Prostate gland (tissue), 2 donors: ENCODE measurements at regions not wholly inside any gene's neighbourhood (a gene's known extent, or its start where the extent isn't known, plus 50 kb on each side); places are given as distances from the start of the nearest gene placed in this dataset.

Source experiments
- DNase-seq: peaks from one replicate; pipeline ENCODE4 v3.0.0-alpha.2; 2019; ENCODE audit warnings: low spot score
- H3K27ac ChIP-seq, 2 donors: fragments of 200-600 bp; sonication (generic); 2 replicates each; pipeline ENCODE4 v1.5.1; 2017 to 2019
- H3K27me3 ChIP-seq: fragments of 200-600 bp; sonication (generic); replicated peaks from 2 replicates; pipeline ENCODE4 v1.5.1; 2019; ENCODE audit not compliant: insufficient read depth
- H3K36me3 ChIP-seq, 2 donors: fragments of 200-600 bp; sonication (generic); 1 replicate in 1 of 2; 2 replicates in 1 of 2; pipeline versions ENCODE4 v1.5.1 to v1.8.1; 2017 to 2019
- H3K4me1 ChIP-seq: fragments of 200-600 bp; sonication (generic); replicated peaks from 2 replicates; pipeline ENCODE4 v1.5.1; 2019
- H3K4me3 ChIP-seq, 2 donors: fragments of 200-600 bp; sonication (generic); 2 replicates each; pipeline ENCODE4 v1.5.1; 2017 to 2019
- H3K9me3 ChIP-seq: fragments of 200-600 bp; sonication (generic); 2 replicates; pipeline ENCODE4 v1.5.1; 2017
- POLR2A ChIP-seq: fragments of 450-650 bp; IDR thresholded peaks from one replicate; pipeline ENCODE4 v1.6.1; 2016; ENCODE audit warnings: antibody characterized with exemption, mild to moderate bottlenecking
- POLR2AphosphoS5 ChIP-seq: sonication (generic); formaldehyde crosslinking; IDR thresholded peaks from one replicate; pipeline ENCODE4 v1.6.1; 2017; ENCODE audit warnings: antibody characterized with exemption
- WGBS: methylation state at CpG from one replicate; pipeline ENCODE4 v1.1.5; 2018; 5-methylcytosine and 5-hydroxymethylcytosine counted together
- intact Hi-C: fragments of 100-400 bp; cut with DNase I; formaldehyde crosslinking; loops from one replicate; pipeline ENCODE4 v1.14.2; 2022
- TF ChIP-seq, protein P1 (sequence below), 4 experiments: fragments of 200-600 bp in 2 of 4; fragments of 450-650 bp in 2 of 4; sonication (generic) in 2 of 4; IDR thresholded peaks; 1 replicate in 3 of 4; 2 replicates in 1 of 4; pipeline ENCODE4 v1.5.1; 2016 to 2019; ENCODE audit warnings: antibody characterized with exemption in 4 of 4, mild to moderate bottlenecking in 2 of 4, moderate library complexity in 2 of 4

DNA sequence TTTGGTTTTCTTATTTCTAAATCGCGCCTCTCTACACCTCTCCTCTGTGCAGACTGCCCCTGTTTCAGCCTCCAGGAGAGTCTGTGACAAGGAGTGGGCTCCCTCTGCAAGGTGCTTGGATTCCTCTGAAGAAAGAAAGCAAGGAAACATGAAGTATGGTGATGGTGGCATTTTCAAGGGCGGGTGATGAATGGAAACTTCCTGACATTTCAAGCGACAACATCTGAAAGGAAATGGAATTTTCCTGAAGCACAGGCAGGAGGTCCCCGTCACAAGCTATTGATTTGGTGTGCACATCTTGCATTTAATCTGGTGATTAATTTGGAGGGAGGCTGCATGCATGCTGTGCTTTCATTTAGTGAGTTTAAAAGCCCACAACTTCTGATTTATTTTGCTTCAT lies 164.6 kb upstream of the FGGY start:
- intact Hi-C loops, result no loop called here
- no peaks in the 10 kb centered on the region for H3K27me3 ChIP-seq
- no peak for DNase-seq
- H3K36me3 ChIP-seq, result no peaks in the 10 kb centered on the region
- H3K9me3 ChIP-seq, result no peaks in the 10 kb centered on the region
- H3K4me1 ChIP-seq, result peaks cover 3% of the 10 kb centered on the region
- no peak overlapping the region for H3K4me3 ChIP-seq
- no peak overlapping the region for H3K27ac ChIP-seq
- 61% methylated on average over 5 of the region's 5 CpGs for WGBS
- TF ChIP-seq POLR2A, result no peak
- no peak for TF ChIP-seq POLR2AphosphoS5
- TF ChIP-seq, protein P1, sequence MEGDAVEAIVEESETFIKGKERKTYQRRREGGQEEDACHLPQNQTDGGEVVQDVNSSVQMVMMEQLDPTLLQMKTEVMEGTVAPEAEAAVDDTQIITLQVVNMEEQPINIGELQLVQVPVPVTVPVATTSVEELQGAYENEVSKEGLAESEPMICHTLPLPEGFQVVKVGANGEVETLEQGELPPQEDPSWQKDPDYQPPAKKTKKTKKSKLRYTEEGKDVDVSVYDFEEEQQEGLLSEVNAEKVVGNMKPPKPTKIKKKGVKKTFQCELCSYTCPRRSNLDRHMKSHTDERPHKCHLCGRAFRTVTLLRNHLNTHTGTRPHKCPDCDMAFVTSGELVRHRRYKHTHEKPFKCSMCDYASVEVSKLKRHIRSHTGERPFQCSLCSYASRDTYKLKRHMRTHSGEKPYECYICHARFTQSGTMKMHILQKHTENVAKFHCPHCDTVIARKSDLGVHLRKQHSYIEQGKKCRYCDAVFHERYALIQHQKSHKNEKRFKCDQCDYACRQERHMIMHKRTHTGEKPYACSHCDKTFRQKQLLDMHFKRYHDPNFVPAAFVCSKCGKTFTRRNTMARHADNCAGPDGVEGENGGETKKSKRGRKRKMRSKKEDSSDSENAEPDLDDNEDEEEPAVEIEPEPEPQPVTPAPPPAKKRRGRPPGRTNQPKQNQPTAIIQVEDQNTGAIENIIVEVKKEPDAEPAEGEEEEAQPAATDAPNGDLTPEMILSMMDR (IDR thresholded peaks at IDR 0.05), result no peak

DNA sequence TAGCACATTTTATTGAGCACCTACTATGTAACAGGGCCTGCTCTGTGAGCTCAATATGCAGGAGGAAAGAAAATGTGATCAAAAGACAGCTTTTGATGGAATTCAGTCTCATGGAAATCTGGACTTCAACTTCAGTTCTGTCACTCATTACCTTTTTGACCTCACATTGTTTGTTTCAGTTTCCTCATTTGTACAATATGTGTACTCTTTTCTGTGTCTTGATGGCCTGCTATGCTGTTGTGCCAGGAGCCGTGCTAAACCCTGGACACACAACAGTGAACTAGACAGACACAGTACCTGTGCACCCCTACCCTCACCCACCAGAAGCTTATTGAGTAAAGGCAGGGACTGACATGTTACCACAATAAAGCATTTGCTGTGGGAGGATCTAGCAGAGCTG lies 162.9 kb upstream of the FGGY start:
- intact Hi-C loops, result no loop called here
- TF ChIP-seq POLR2A (no peak), POLR2AphosphoS5 (no peak)
- TF ChIP-seq, protein P1 (IDR thresholded peaks at IDR 0.05), result no peak
- Histone ChIP-seq H3K36me3 (no peaks in the 10 kb centered on the region), H3K4me1 (peaks cover 3% of the 10 kb centered on the region), H3K9me3 (no peaks in the 10 kb centered on the region), H3K27ac (no peak overlapping the region), H3K4me3 (no peak overlapping the region), H3K27me3 (no peaks in the 10 kb centered on the region)
- WGBS, result 95% methylated on average over 1 of the region's 1 CpG
- DNase-seq, result no peak

DNA sequence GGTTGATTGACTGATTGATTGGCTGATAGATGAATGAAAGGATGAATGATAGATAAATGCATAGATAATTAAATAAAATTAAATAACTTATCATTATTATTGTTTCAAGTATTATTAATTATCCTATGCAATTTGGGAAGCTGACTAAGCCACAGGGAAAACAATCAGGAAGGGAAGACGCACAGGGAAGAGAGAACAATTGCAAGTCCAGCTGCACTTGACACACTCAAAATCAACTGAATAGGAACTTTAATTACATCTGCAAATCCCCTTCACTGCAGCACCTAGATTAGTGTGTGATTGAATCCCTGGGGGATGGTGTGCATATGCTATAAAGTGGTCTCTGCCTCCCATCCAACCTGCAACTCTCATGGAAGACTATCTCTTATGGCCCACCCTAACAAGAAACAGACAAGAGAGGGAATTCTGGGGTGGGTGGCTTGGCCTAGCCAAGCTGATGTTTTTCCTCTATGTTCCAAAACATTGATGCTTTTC lies 161.1 kb upstream of the FGGY start:
- peaks cover 3% of the 10 kb centered on the region for H3K4me1 ChIP-seq
- H3K4me3 ChIP-seq, result no peak overlapping the region
- H3K9me3 ChIP-seq, result no peaks in the 10 kb centered on the region
- no peaks in the 10 kb centered on the region for H3K36me3 ChIP-seq
- H3K27me3 ChIP-seq, result no peaks in the 10 kb centered on the region
- no peak overlapping the region for H3K27ac ChIP-seq
- TF ChIP-seq POLR2AphosphoS5 (no peak), POLR2A (no peak)
- TF ChIP-seq, protein P1 (IDR thresholded peaks at IDR 0.05), result no peak
- no peak for DNase-seq
- 91% methylated on average over 1 of the region's 1 CpG for WGBS
- intact Hi-C loops, result no loop called here

DNA sequence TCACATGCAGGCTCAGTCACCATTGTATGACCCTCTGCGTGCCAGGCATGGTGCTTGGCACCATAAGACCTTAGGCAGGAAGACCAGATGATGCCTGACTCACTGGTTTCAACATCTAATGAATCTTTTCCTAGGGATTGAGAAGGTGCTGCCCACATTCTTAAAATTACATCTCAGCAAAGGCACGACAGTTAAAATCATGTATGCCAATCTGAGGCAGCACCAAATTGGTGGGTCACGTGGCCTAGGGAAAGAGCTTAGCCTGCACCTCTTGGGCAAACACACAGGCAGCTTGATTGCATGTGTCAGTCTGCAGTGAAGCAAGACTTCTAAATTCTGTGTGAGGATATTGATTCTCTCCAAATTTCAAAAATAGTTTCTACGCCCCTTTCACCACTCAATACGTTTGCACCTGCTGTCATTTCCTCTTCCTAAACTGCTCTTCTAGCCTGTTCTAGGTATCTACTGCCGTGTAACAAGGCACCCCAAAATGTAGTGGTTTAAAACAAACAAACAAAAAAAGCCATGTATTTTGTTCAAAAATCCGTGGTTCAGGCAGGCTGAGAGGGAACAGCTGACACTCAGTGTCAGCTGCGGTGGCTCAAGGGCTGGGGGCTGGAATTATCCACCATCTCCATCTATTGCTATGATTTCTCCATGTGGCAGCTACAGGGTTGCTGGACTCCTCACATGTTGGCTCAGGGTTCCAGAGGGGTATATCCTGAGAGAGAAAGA lies 160.2 kb upstream of the FGGY start:
- TF ChIP-seq POLR2AphosphoS5 (no peak), POLR2A (no peak)
- TF ChIP-seq, protein P1 (IDR thresholded peaks at IDR 0.05), result no peak
- WGBS, result 92% methylated on average over 8 of the region's 8 CpGs
- peaks cover 3% of the 10 kb centered on the region for H3K4me1 ChIP-seq
- H3K27me3 ChIP-seq, result no peaks in the 10 kb centered on the region
- no peak for DNase-seq
- H3K27ac ChIP-seq, result no peak overlapping the region
- intact Hi-C loops, result no loop called here
- no peaks in the 10 kb centered on the region for H3K36me3 ChIP-seq
- no peak overlapping the region for H3K4me3 ChIP-seq
- no peaks in the 10 kb centered on the region for H3K9me3 ChIP-seq

DNA sequence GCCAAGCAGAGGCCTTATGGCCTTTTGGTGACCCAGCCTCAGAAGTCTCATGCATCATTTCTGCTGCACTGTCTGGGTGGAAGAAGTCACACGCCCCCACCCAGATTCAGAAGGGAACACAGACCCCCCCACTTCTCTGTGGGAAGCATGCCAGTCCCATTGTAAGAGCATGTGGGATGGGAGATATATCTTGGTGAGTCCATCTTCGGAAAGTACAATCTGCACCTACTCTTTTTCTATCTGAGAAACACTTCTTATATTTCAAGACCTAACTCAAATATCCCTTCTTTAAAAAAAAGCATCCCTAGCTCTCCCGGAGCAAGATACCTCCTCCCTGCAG lies 159.6 kb upstream of the FGGY start:
- Histone ChIP-seq H3K4me1 (peaks cover 3% of the 10 kb centered on the region), H3K4me3 (no peak overlapping the region), H3K27me3 (no peaks in the 10 kb centered on the region), H3K36me3 (no peaks in the 10 kb centered on the region), H3K9me3 (no peaks in the 10 kb centered on the region), H3K27ac (no peak overlapping the region)
- intact Hi-C loops, result no loop called here
- 59% methylated on average over 3 of the region's 3 CpGs for WGBS
- DNase-seq, result no peak
- TF ChIP-seq POLR2AphosphoS5, result no peak
- TF ChIP-seq POLR2A, result no peak
- TF ChIP-seq, protein P1 (IDR thresholded peaks at IDR 0.05), result no peak
